Medulla oblongata (tissue), 1 donor: ENCODE measurements at regions not wholly inside any gene's neighbourhood (a gene's known extent, or its start where the extent isn't known, plus 50 kb on each side); places are given as distances from the start of the nearest gene placed in this dataset.
"Not testable (repeated sequence)": the region's sequence is repeated elsewhere in the genome, so short reads cannot be mapped to it uniquely, and the experiment has no call there.

Source experiments
- DNase-seq: peaks from one replicate; pipeline ENCODE4 v3.0.0-alpha.2; 2015; ENCODE audit errors: extremely low spot score

DNA sequence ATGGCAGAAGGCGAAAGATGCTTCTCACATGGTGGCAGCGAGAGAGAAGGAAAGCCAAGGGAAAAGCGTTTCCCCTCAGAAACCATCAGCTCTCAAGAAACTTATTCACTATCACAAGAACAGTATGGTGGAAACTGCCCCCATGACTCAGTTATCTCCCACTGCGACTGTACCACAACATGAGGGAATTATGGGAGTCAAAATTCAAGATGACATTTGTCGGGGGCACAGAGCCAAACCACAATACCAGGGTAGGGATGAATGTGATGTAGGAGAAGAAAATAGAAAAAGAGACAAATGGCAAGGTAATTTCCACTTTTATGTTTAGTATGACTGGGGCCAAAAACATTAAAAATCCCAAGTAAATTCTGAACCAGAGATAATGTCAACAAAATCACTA lies 216.8 kb downstream of the TRIM36 start:
- DNase-seq = no peak

DNA sequence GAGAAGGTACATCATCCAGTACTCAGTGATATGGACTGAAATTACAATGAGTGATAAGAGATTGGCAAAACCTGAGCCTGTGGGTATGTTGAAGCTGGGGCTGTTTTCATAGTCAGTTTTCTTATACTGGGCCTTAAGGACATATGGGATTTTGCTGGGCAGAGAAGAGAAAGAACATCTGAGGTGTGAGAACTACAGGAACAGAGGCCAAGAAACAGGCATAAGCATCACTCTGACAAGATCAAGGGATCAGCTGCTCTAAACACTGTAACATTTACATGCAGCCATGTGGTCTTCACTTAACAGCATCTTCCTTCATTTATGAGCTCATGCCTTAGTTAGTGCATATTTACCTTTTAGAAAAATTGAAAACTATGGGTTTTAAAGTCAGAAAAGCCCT lies 220.0 kb downstream of the TRIM36 start:
- DNase-seq = no peak

DNA sequence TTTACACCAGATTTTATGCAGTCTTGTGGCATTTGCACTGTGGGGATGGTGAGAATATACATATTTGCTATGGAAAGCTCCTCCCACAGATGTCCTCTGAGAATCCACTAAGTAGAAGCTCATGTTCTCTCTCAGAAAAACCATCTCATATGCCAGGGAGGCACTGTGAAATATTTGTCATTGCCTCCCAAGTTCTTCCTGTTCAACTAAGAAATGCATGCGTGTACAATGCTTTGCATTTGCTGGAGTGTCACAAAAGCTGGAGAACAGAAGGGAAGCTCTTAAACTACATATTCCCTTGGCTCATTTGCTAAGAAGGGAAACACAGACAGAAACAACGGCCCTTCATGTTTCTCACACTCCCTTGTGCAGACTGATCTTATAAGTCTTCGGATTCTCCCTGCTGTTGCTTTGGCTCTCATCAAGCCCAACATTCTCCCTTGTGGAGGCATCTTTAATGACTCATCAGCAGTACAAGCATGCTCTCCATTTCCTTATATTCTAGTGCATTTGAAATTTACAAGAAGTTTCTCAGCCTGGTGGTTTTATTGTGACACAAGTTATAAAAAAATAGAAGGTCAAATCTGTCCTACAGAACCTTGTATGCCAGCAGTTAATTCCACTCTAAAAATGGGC lies 220.6 kb downstream of the TRIM36 start:
- DNase-seq = no peak

DNA sequence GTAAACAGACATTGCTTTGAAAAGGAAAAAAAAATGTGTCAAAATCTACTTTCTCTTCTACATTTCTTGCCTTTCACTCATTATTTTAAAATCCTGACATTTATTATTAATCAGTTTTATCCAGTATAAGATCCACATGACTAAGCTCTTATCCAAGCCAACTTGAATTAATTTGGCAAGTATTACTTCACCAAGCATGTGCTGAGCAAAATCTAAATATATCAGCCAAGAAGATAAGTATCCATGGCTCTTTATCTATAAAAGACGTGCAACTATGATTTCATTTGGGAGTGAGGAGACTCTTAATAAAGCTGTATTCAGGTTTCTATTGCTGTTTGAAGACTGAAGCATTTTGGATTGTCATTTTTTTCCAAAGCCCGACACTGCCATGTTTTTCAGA lies 221.3 kb downstream of the TRIM36 start:
- no peak for DNase-seq

DNA sequence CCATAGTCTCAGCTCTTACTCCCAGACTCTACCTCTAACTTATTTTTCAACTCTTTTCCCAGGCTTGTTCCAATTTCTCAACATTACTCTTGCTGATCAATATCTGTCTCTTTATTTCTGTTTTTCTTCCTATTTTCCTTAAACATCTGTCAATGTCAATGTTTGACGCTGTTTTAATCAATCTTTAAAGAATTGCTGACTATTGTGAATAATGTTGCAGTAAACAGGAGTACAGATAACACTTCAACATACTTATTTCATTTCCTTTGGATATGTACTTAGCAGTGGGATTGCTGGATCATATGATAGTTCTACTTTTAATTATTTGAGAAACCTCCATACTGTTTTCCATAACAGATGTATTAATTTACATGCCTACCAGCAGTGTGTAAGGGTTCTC lies 229.0 kb downstream of the TRIM36 start:
- DNase-seq = no peak

DNA sequence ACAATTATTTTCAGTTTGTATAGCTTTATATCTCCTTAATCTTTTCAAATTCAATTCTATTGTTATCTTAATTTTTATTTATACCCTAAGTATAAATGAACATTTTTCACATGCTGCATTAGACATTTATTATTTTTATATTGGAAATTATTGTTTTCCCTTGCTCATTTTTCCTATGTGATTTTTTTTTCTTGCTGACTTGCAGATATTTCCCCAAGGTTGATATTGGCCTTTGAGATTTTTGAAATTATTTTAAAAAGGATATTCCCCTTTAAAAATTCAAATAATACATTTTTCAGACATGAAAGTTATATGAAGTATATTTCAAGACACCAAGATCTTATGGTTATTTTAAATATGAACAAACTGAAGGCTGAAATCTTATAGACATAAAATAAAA lies 234.2 kb downstream of the TRIM36 start:
- no peak for DNase-seq

DNA sequence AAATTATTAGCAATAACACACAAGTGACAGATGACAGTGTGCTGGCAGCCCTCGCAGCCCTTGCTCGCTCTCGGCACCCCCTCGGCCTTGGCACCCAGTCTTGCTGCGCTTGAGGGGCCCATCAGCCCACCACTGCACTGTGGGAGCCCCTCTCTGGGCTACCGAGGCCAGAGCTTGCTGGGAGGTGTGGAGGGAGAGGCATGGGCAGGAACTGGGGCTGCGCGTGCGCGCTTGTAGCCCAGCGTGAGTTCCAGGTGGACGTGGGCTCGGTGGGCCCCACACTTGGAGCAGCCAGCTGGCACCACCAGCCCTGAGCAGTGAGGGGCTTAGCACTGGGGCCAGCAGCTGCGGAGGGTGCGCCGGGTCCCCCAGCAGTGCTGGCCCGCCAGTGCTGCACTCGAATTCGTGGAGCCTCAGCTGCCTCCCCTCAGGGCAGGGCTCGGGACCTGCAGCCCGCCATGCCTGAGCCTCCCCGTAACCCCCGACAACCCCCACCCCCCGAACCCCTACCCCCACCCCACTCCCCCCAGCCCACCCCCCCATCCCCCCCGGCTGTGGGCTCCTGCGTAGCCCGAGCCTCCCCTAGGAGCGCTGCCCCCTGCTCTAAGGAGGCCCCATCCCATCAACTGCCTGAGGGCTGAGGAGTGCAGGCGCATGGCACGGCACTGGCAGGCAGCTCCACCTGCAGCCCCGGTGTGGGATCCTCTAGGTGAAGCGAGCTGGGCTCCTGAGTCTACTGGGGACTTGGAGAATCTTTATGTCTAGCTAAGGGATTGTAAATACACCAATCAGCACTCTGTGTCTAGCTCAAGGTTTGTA lies 240.9 kb downstream of the TRIM36 start:
- DNase-seq = no peak

DNA sequence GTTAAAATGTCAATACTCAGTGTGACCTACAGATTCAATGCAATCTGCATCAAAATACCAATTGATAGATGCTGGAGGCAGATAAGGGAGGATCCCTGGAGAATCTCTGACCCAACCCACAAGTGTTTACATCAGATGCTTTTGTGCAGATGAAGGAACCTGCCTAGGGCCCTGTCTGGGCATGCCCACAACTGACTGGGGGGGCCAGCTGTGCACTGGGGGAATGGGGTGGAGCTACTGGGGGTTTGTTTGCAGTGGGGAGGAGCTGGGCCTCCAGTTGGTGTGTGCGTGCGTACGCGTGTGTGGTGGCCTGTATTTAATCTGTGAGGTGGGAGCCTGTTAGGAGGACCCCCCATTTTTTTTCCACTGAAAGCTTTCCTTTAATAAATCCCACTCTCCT lies 244.9 kb downstream of the TRIM36 start:
- DNase-seq = no peak

DNA sequence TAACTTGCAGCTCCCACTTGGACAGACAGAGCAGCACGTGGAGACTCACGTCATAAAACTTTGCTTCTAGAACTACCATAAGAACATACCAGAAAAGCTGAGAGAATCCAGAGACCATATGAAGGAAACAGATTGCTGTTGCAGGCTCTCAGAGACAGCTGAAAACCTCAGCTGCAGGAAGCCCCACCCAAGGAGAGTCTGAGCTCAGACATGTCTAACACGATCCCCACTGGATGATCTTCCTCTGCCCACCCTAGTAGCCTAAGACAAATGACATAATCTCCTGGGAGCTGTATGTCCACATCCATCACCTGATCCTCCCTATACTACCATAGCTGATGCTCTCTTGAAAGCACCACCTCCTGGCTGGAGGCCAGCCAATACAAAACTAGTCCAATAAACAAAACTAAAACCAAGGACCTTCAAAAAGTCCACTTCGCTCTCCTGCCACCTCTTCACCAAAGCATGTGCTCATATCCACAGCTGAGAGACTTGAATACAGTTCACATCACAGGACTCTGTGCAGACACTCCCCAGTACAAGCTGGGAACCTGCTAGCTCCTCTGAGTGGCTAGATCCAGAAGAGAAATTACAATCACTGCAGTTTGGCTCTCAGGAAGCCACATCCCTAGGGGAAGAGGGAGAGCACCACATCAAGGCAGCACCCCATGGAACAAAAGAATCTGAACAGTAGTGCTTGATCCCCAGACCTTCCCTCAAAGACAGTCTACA lies 257.4 kb downstream of the TRIM36 start:
- no peak for DNase-seq

DNA sequence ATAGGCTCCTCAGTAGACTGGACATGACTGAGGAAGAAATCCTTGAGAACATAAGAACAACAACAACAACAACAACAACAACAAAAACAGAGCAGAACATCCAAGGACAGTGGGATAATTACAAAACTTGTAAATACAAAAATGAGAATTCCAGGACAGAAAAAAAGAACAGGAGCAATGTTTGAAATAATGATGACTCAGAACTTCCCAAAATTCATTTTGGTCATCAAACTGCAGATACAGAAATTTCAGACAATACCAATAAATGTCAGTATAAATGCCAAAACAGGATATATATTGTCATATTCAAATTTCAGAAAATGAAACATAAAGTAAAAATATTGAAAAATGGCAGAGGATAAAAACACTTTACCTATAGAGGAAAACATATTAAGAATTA lies 259.0 kb downstream of the TRIM36 start:
- DNase-seq = no peak

DNA sequence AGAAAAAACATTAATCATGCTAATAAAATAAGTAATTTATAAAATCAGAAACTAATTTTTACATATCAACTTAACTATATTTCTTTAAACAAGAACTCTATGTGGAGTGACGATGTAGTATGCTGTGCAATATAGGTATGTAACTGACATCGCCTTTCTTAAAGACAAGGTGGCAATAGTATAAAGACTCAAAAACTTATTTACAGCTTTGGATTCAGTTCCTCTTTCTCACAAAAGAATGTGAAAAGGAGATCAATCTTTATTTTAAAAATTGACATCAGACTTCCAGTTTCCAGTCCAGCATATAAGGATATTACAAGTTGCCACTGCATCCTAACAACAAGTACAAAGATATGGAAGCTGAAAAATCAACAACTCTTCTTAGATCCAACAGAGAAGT lies 260.3 kb downstream of the TRIM36 start:
- no peak for DNase-seq

DNA sequence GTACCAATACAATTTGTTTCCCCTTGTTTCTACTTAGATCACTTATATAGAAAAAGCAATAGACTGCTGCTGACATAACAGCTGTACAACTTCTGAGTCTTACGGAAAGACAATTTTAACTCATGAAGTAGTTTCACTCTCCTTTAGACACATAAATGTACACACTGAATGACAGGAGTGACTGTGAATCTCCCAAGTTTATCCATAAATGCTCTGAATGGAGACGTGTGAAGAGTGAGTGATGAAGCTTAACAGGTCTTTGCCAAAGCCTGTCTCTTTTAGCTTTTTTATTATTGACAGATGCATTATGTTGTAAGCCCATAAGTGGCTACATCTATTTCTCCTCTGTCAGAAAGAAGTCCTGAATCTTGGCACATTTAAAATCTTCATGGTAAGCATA lies 265.9 kb downstream of the TRIM36 start:
- DNase-seq = no peak

DNA sequence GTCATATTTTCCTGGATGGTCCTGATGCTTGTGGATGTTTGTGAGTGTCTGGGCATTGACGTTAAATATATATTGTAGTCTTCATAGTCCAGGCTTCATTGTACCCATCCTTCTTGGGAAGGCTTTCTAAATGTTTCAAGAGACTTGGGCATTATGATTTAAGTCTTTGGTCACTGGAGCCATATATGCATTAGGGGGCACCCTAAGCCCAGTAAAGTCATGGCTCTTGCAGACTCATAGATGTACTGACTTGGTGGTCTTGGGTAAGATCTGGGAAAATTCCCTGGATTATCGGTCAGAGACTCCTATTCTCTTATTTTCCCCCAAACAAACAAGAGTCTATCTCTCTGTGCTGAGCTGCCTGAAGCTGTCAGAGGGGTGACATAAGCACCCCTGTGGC lies 271.1 kb downstream of the TRIM36 start:
- no peak for DNase-seq

DNA sequence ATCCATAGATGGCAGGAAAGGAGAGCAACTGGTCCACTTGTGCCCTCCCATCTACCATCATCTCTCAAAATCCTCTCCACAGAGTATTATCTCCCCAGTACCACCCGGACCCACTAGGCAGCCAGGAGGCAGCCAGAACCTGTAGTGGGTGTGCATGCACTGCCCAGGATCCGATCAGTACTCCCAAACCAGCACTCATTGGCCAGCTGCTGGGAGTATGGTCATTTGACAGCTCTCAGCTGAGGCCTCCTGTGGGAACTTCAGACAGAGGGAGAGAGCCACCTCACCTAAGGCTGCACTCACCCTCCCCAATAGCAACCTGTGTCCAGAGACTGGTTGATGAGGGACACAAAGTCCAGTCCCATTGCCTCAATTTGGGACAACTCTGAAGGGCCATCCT lies 286.0 kb downstream of the TRIM36 start:
- no peak for DNase-seq

DNA sequence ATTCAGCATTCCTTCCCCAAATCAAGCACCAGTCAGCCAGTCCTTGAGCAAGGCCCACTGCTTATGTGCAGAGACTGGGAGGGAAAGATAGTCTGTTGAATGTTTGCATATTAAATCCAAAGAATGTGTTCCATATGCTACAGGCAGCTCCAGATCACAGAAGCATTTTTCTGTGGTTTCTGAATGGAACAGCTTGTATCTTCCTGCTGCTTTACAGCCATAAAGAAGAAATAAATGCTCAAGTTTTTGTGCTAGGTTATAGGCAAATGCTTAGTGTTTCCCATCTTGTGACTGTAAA lies 310.3 kb downstream of the TRIM36 start:
- DNase-seq = no peak

DNA sequence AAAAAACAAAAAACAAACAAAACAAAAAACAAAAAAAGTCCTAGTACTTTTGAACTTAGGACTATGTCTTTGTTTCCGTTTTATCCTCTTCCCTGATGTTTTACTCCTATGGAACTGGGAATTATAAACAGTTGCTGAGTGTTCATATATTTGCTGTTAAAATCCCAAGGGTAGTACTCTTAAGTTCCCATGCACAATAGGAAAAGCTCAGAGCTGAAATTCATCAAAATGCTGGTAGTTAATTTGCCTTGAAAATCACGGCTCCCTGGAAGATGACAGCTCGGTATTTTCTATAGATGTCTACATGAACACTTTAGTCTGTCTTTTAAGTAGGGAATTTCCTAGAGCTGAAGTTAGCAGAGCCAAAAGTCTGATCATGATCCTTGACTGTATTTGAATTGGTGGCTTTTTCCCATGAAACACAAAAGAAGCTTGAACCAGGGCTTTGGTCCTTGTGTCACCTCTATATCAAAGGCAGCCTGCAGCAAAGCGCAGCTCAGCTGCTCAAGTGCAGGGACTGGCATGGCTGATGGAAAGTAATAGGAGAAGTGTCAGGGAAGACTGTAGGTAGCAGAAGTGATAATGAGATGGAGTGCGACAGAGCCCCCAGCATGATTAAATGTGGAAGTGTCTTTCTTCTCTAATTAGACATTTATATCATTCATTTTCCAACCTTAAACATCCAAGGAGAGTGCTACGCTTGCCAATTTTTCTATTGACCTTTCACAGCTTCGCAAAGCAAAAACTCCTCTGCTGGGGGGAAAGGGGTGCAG lies 310.9 kb downstream of the TRIM36 start:
- DNase-seq = peak; percentile 2

DNA sequence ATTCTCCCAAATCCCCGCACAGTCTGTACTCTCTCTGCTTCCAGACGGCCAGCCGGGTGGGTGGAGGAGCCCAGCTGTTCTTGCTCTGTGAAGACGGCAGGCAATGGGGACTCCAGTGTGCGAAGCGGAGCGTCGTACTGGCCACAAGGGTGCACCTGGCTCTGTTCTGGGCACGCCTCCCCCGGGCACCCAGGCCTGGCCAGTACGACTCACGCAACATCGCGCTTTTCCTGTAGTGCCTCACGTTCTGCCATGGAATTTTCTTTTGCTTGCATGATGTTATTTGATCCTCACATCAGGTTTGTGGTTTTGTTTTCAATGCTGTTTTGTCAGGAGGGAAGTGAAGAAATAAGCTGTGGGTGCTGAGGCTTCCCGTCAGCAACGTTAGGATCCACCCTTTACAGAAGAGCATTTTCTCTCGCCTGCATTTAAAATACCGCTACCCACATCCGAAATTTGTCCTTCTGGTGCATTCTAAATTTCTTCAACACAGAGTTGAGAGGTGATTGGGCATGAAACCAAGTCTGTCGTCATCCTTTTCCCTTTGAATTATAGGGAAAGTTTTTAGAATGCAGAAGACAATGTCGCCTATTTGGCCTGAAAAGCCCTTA lies 311.7 kb downstream of the TRIM36 start:
- peak; percentile 22 for DNase-seq

DNA sequence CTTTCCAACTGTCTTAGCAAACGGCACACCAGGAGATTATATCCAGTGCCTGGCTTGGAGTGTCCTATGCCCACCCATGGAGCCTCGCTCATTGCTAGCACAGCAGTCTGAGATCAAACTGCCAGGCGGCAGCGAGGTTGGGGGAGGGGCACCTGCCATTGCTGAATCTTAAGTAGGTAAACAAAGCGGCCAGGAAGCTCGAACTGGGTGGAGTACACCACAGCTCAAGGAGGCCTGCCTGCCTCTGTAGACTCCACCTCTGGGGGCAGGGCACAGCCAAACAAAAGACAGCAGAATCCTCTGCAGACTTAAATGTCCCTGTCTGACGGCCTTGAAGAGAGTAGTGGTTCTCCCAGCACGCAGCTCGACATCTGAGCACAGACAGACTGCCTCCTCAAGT lies 325.0 kb downstream of the TRIM36 start:
- DNase-seq = not testable (repeated sequence)

DNA sequence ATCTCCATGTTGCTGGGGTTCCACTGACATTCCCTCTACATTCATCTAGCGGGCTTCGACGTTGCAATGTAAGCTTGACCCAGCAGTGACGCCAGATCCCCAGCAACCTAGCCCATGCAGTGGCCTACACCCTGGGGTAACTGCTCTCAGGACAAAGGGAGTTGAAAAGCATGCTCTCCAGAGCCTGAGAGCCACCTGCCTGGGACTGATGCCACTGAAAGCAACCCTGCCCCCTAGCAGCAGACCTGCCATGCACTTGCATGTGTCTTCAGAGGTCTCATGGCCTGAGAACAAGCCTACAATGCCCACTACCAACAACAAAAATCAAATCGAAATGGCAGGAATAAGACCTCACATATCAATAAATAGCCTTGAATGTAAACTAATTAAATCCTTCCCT lies 330.3 kb downstream of the TRIM36 start:
- DNase-seq = no peak

DNA sequence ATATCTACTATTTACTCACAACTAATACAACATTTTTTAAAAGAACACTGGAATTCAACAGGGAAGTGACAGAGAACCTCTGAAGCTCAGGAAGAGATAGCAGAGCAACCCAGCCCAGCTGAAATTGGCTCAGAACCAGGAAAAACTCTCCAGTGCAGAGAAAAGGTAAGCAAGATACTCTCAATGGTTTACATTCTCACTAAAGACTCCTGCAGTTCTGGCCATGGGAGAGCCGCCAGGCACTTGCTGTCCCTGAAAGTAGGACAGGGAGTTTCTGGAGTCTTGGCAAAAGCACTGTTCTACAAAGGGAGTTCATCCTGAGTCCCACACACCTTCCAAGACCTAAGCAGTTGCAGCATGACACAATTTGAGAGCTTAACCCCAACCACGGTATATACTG lies 330.8 kb downstream of the TRIM36 start:
- no peak for DNase-seq

DNA sequence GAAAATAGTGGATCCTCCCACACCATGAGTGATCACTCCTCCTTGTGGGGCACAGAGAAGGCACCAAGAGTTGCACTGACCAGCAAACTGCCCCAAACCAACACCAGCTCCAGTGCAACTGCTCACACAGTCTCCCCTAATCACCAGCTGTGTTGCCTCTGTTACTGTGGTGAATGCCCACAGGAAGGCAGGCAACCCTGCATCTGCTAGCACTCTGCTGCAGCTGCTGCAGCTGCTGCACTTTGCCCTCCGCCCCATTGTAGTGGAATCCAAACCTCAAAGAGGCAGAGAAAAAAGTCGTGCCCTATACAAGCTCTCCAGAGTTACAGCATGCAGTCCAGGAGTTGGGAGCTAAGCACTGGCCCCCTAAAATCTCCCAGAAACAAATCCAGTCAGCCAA lies 339.6 kb downstream of the TRIM36 start:
- no peak for DNase-seq

DNA sequence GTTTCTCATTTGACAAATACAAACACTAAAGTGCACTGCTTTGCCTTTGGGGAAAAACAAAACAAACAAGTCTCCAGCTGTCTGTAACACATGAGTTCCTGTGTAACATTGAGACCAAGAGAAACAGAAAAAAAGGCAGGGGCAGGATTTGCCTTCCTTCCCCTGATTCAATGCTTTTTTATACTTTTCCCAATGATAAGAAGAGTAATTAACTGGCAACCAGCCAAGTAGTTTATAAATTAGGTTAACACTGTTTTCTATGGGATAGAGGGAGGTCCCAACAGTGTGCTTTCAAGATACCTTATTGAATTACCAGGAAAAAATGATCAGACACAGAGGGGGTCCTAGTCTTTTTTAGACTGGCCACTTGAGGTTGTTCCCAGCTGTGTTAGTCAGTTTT lies 346.8 kb downstream of the TRIM36 start:
- no peak for DNase-seq
